ENCODE measurements at regions not wholly inside any gene's neighbourhood (a gene's known extent, or its start where the extent isn't known, plus 50 kb on each side); places are given as distances from the start of the nearest gene placed in this dataset.
"Not testable (repeated sequence)": the region's sequence is repeated elsewhere in the genome, so short reads cannot be mapped to it uniquely, and the experiment has no call there.

DNA sequence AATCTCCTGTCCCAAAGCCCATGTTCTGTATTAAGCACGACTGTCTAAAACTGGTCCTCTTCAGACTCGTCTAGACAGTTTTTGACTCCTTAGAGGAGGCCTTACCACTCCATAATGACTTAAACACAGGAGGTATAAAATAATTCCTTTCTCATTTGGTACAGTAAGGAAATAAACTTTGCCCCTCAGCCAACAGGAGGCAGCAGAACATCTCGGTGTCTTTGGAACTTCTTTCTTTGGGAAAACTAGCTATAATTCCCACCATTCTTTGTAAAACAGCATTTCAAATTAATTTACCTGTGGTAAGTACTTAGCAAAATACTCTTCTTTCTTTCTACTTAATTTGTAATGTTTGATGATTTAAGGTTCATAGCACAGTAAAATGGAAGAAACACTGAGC, 292.7 kb upstream of the G2E3 start:
- no peak for DNase-seq (ENCODE audit: low spot score)

DNA sequence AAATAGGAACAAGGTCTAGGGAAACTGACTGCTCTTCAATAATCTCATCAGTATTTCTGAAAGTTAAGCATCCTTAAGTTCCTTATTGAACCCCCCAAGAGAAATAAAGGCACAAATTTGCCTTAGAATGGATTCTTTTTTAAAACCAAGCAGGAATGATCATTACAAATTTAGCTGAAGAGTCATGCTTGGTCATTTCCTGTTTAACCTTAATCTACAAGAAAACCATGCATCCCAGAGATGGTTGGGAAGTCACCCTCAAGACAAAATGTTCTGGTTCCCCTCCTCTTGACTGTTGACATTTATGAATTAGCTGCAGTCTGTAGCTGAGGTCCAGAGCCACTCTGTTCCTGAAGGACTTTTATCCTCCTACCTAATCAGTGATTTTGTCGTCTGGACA, 291.8 kb upstream of the G2E3 start:
- DNase-seq (ENCODE audit: low spot score): no peak

- peak; percentile 70 for DNase-seq (ENCODE audit: low spot score)
These were observed 288.5 kb upstream of the G2E3 start for GRCh38 chr14:30270200-30271161.

DNA sequence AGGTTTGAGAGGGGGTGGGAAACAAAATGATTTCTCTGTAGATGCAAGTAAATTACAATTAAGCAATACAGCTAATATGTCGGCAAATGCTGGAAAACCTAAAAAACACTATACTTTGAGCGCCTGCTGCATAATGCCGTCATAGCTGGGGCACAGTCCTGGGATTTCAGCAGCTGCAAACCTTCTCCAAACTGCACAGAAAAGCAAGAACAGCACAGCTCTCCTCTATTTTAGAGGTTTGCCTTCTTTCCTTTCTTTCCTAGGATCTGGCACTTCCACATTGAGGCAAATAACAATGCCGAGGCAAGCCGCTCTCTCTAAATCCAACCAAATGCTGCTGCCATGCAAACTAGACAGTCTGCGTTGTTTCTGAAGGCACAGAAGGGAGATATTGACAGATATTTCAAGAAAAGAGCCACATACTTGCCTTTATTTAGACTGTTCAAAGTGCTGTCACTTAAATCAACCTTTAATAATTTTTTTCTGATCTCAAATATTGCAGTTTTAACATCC, 287.1 kb upstream of the G2E3 start:
- no peak for DNase-seq (ENCODE audit: low spot score)

- DNase-seq (ENCODE audit: low spot score): no peak
These were observed 285.8 kb upstream of the G2E3 start for GRCh38 chr14:30272848-30273832.

DNA sequence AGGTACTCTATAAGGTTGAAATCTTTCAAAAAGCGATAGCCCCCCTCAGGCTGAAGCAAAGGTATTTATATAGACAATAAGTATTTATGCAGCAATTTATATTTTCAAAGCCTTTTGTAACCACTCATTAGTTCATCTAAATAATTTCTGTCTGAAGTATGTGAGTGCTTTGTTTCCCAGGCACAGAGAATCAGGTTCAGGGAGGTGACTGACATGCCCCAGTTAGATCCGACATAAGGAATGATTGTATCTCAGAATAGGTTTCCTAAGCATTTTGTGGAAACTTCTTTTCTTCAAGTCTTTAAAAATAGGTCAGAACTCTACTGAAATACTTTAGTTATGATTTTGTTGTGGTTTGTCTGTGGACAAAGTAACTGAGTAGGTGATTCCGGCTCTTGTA, 283.4 kb upstream of the G2E3 start:
- no peak for DNase-seq (ENCODE audit: low spot score)

DNA sequence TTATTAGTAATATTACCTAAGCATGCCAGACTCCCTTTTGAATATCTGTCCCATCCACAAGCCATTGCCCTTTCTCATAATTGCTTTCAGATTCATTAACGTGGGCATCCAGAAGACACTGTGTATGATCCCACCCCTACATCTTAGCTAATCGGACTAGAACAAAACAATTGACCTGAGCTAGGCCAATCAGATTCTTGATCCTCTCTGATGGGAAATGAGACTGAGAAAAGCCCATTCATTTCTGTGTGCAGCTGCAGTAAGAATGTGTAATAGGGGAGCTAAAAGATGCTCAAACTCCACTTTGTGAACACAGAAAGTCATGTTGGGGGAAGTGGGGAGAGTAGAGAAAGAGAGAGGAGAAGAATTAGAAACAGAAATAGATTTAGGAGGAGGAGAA, 281.7 kb upstream of the G2E3 start:
- DNase-seq (ENCODE audit: low spot score): no peak

DNA sequence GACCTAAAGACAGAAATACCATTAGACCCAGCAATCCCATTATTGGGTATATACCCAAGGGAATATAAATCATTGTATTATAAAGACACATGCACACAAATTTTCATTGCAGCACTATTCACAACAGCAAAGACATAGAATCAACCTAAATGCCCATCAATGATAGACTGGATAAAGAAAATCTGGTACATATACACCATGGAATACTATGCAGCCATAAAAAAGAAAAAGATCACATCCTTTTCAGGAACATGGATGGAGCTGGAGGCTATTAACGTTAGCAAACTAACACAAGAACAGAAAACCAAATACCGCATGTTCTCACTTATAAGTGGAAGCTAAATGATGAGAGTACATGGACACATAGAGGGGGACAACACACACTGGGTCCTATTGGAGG, 280.1 kb upstream of the G2E3 start:
- DNase-seq (ENCODE audit: low spot score): not testable (repeated sequence)

DNA sequence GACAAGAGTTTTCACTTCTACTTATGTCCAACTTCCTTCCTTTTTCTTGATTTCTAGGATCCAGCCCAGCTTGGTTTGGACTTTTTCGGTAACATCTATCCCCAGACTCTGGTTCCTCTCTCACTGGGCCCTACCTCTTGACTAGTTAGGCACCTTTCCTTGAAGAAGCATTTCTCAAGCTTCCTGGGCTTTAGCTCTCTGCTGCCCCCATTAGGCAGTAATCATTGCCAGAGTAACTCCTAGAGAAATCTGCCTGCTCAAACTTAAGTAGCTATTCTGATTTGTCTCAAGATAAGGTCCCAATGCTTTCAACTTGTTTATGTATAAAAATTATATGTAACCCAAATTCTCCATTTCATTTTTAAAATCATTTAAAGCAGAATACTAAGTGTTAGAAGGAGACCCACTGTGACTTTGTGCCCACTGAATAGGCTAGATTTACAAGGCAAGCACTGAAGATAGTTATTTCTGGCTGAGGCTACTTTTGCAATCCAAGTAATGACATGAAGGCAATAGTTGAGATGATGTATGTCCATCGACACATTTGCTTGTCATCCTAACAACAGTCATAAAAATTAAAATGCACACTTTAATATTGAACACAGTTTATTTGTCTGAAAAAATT, 275.0 kb upstream of the G2E3 start:
- DNase-seq (ENCODE audit: low spot score): peak; percentile 33

GRCh38 chr14:30284808-30285207, 274.1 kb upstream of the G2E3 start:
- DNase-seq (ENCODE audit: low spot score): no peak

DNA sequence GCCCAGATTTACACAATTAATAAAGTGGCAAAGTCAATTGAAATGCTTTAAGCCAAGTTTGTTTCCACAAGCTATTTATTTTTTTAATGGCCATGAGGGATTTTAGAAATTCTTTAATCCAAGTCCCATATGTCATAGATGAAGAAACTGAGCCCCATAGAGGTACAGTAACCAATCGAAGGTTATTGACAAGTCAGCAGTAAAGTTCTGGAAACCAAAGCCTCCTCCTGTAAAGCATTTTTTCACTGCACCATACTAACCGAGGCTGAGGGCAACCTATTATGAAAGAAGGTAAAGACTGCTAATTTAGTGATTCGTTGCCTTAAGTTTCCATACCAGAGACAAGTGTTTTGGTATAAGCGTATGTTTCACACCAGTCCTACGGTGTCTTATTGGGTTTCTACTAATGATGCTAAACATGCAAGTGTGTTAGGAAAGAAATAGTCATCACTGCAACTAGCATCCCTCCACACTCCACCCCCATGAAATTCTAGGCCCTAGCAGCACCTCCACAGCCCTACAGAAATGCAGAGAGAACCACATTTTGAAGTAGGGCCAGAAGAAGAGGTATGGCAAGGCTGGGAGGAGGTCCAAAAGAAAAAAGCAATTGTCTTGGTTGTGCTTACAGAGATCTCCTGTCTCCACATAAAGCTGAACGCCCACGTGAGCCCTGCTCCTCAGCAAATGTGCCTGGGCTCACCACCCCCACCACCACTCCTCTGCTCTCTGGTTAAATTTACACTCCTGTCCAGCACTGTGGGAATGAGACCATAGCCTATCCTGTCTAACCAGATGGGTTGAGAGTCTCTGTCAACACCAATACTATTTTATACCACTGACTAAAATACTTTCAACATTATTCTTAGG, 271.1 kb upstream of the G2E3 start:
- DNase-seq (ENCODE audit: low spot score): no peak

GRCh38 chr14:30290001-30290400, 269.0 kb upstream of the G2E3 start:
- no peak for DNase-seq (ENCODE audit: low spot score)

DNA sequence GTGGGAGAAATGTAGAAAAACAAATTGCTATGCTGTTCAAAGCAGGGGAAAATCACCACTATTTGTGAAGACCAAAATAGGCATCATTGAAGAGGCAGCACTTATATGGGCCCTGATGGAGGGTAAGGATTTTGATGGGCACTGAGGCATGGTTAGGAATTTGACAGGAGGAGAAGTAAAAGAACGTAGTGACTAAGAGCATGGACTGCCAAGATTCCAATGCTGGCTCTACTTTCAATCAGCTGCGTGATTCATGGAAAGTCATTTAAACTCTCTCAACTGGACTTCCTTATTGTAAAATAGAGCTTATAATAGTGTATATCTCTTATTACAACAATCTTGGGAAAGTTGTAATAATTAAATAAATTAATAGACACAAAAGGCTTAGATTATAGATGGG, 267.7 kb upstream of the G2E3 start:
- no peak for DNase-seq (ENCODE audit: low spot score)

- DNase-seq (ENCODE audit: low spot score): no peak
These were observed 266.4 kb upstream of the G2E3 start for GRCh38 chr14:30292541-30292940.

DNA sequence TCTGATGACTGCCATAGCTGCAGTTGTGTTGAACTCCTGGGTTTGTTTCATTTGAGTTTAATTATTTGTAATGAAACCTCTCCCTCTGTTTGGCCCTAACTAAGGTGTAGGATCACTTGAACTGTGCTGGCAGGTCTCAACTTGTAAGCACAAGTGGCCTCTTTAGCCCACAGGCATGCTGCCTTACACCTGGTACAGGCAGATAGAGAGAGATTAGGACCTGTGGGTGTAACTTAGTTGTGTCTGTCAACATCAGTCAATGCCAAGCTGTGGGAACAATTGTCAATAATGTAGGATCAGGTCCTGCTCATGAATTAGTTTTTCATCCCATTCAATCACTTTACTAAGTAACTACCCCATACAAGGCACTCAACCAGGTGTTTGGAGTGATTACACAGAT, 263.0 kb upstream of the G2E3 start:
- DNase-seq (ENCODE audit: low spot score): no peak

DNA sequence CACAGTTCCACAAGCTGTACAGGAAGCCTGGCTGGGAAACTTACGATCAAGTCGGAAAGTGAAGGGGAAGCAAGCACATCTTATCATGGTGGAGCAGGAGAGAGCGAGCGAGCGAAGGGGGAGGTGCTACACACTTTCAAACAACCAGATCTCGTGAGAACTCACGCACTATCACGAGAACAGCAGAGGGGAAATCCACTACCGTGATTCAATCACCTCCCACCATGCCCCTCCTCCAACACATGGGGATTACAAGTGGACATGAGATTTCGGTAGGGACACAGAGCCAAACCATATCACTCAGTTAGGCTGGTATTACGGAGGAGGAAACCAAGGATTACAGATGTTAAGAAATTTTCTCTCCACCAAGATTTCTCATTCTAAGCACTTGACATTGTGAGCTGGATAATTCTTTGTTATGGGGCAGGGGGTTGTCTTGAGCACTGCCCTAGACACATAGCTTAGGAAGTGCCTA, 262.0 kb upstream of the G2E3 start:
- DNase-seq (ENCODE audit: low spot score): no peak

DNA sequence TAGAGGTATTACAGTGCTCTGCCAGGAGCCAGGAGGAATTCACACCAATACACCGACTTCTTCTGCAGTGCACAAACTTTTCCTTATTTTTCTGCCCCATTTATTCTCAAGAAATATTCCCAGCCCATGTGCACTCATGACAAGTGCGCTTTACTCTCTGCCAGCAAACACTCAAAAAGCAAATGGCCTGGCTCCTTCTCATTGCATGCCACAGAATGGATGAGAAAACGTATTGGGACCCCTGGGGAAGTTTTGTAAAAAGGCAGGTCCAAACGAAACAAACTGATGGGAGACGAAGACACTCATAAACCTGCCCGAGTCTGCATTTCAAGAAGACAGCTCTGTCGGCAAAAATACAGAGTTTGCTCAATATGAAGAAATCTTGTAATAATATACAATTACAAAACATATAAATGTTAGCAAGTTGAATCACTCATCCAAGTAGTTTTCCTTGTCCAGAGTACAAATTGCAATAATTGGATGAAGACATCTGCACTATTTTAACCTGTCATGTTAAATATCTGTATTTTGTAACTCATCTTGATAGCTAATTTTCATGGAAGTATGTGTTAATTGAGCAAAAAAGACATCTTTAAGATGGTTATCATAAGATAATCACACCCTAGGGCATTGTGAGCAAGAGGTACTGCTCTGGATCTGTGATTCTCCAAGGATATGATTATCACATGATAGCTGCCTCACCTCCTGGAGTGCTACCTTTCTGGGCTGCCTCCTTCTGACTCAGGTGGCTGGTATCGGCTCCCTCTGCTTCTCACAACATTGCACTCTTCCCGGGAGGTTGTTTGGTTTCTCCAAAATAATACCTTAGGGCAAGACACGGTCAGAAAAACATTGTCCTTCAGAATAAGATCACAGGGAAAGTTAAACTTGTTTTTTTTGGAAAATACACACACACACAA, 260.8 kb upstream of the G2E3 start:
- no peak for DNase-seq (ENCODE audit: low spot score)

DNA sequence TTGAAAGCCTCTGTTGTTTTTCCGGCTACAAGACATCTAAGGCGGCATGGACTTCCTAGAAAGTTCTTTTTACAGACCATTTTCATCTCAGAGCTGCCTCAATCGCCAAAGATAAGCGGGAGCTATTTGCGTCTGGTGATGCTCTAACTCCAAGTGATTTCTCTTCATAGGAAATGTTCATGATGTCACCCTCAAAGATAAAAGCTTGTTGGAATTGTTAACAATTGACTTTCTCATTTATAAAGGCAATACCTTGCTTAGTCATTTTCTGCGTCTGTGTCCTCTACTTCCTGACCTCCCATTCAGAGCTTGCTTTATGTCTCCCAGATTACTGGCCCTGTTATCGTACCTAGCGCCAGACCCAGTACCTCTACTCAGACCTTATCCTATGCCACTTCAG, 259.0 kb upstream of the G2E3 start:
- no peak for DNase-seq (ENCODE audit: low spot score)

DNA sequence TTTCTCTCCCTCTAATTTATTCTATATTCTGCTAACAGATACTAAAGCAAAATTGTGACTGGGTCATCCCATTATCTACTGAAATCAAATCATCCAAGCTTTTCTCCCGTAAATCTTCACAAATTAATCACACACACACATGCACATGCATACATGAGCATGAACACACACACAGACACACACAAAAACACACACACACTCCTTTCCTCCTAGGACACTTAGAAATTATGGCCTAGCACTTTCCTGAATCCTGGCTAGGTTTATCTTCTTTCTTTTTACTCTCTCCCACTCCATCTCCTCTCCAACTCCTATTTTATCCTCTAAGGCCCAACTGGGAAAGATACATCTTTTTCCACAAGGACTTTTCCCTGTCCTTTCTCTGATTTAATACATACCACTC, 255.6 kb upstream of the G2E3 start:
- DNase-seq (ENCODE audit: low spot score): no peak

DNA sequence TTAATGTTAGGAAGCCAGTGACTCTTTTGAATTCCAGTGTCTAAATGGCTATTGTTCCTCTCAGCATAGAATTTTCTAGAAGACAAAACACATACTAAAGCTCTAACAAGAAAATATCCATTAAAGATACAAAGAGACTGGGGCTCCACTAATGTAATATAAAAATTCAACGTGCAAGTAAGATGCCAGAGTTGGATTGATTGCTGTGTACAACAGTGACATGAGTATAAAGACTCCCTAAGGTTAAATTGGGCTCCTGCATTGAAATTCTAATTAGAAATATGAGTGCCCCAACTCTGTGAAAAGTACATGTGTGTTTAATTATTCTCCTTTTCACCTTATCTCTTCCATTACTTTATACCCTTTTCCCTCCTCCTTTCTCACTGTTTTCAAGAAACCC, 253.6 kb upstream of the G2E3 start:
- no peak for DNase-seq (ENCODE audit: low spot score)
